ENCODE measurements at regions not wholly inside any gene's neighbourhood (a gene's known extent, or its start where the extent isn't known, plus 50 kb on each side); places are given as distances from the start of the nearest gene placed in this dataset.

DNA sequence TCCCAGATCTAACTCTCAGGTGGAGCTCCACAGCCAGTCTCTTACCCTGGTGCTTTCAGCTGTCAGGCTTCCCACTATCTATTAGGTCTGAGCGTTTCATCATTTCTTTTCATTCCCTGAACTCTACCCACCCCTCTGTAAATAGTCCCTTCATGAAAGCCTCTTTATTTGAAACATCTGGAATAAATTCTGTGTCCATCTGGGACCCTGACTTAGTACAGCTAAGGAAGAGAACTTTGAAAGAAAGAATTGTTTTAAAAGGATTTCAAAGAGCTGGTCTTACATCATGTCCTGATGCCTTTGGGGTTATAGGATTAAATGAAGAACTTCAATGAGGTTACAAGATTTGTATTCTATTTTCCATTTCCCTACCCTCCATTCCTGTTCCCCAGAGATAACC is 388.5 kb upstream of the CA10 start:
- Histone ChIP-seq H3K27me3 (replicated peaks) (no peaks in the 10 kb centered on the region), H3K36me3 (replicated peaks) (no peaks in the 10 kb centered on the region), H3K4me3 (ENCODE audit: low read depth, low read length) (no peak overlapping the region), H3K27ac (no peak overlapping the region)
- TF ChIP-seq, protein P1, sequence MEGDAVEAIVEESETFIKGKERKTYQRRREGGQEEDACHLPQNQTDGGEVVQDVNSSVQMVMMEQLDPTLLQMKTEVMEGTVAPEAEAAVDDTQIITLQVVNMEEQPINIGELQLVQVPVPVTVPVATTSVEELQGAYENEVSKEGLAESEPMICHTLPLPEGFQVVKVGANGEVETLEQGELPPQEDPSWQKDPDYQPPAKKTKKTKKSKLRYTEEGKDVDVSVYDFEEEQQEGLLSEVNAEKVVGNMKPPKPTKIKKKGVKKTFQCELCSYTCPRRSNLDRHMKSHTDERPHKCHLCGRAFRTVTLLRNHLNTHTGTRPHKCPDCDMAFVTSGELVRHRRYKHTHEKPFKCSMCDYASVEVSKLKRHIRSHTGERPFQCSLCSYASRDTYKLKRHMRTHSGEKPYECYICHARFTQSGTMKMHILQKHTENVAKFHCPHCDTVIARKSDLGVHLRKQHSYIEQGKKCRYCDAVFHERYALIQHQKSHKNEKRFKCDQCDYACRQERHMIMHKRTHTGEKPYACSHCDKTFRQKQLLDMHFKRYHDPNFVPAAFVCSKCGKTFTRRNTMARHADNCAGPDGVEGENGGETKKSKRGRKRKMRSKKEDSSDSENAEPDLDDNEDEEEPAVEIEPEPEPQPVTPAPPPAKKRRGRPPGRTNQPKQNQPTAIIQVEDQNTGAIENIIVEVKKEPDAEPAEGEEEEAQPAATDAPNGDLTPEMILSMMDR (IDR thresholded peaks at IDR 0.05; ENCODE audit: low read depth, low read length, missing control alignments) = no peak
- no peak for DNase-seq
- in situ Hi-C loops (cut with HindIII; ENCODE audit: low pct_ligation_motif_present, low sequenced_read_pairs) = no loop called here

DNA sequence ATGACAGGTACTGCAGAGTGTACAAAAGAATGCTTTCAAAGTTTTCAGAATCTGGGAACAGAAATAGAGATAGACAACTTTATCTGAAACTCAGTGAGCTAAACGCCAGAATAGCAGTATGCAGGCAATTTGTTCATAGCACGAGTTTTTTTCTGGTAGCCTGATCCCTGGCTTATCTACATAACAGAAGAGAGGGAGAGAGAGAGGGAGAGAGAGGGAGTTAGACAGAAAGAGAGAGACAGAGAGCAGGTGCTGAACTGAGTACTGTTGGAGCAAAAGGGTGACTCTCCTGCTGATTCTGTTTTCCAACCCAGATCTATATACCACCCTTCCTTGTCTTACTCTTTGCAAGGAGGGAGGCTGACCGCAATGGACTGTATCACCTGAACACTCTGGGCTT is 388.0 kb upstream of the CA10 start:
- in situ Hi-C loops (cut with HindIII; ENCODE audit: low pct_ligation_motif_present, low sequenced_read_pairs) = no loop called here
- Histone ChIP-seq H3K4me3 (ENCODE audit: low read depth, low read length) (no peak overlapping the region), H3K27ac (no peak overlapping the region), H3K27me3 (replicated peaks) (no peaks in the 10 kb centered on the region), H3K36me3 (replicated peaks) (no peaks in the 10 kb centered on the region)
- TF ChIP-seq, protein P1 (IDR thresholded peaks at IDR 0.05; ENCODE audit: low read depth, low read length, missing control alignments) = no peak
- DNase-seq = no peak

DNA sequence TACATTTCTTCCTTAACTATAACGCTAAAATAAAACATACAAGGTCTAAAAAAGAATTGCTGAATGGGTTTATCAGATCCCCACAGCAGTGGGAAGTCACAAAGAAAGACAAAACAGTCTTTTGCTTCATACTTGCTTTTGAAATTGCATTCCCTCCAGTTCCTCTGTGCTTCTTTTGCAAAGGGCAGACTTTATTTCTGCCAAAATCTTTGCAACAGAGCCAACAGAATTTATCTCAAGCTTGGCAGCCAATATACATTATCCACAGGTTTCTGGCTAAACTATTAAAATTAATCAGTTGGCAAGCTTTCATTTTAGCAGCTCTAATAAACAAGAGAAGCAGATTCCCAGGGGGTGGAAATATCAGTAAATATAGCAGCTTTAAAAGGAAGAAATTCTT is 378.9 kb upstream of the CA10 start:
- Histone ChIP-seq H3K27ac (no peak overlapping the region), H3K27me3 (replicated peaks) (no peaks in the 10 kb centered on the region), H3K36me3 (replicated peaks) (no peaks in the 10 kb centered on the region), H3K4me3 (ENCODE audit: low read depth, low read length) (no peak overlapping the region)
- DNase-seq = no peak
- TF ChIP-seq, protein P1 (IDR thresholded peaks at IDR 0.05; ENCODE audit: low read depth, low read length, missing control alignments) = no peak
- in situ Hi-C loops (cut with HindIII; ENCODE audit: low pct_ligation_motif_present, low sequenced_read_pairs) = no loop called here

DNA sequence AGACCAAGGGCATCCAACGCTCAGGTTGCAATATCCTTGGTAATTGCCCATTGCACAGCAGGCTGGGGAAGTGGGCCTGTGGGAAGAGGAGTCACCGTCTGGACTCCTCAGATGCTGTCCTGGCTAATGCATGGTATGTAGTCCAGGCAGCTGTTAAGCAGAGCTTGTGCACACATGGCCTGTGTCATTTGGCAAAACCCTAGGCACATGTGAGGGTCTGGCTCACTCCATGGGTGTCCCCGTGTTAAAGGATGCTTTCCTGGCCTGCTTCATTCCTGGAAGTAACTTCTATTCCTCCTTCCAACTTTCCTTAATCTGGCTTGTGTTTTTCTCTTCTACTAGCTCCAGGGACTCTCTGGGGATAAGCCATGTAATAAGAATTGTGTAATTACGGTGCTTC is 378.0 kb upstream of the CA10 start:
- no peak overlapping the region for H3K4me3 ChIP-seq (ENCODE audit: low read depth, low read length)
- no peak overlapping the region for H3K27ac ChIP-seq
- H3K27me3 ChIP-seq (replicated peaks) = no peaks in the 10 kb centered on the region
- no peaks in the 10 kb centered on the region for H3K36me3 ChIP-seq (replicated peaks)
- no peak for DNase-seq
- in situ Hi-C loops (cut with HindIII; ENCODE audit: low pct_ligation_motif_present, low sequenced_read_pairs) = no loop called here
- TF ChIP-seq, protein P1 (IDR thresholded peaks at IDR 0.05; ENCODE audit: low read depth, low read length, missing control alignments) = no peak

DNA sequence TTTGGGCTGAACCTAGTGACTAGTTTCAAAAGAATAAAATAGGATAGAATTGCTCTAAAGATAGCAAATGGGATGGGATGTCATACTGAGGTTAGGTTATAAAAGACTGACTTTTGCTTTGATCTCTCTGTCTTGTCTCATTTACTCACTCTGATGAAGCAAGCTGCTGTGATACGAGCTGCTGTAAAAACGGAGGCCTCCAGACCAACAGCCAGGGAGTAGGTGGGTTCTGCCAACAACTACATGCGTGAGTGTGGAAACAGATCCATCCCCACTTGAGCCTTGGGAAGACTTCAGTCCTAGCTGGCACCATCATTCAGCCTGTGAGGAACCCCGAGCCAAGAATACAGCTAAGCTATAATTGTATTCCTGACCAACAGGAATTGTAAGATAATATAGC is 373.9 kb upstream of the CA10 start:
- in situ Hi-C loops (cut with HindIII; ENCODE audit: low pct_ligation_motif_present, low sequenced_read_pairs) = no loop called here
- H3K27ac ChIP-seq = no peak overlapping the region
- no peak overlapping the region for H3K4me3 ChIP-seq (ENCODE audit: low read depth, low read length)
- TF ChIP-seq, protein P1 (IDR thresholded peaks at IDR 0.05; ENCODE audit: low read depth, low read length, missing control alignments) = no peak
- no peaks in the 10 kb centered on the region for H3K27me3 ChIP-seq (replicated peaks)
- DNase-seq = no peak
- no peaks in the 10 kb centered on the region for H3K36me3 ChIP-seq (replicated peaks)

DNA sequence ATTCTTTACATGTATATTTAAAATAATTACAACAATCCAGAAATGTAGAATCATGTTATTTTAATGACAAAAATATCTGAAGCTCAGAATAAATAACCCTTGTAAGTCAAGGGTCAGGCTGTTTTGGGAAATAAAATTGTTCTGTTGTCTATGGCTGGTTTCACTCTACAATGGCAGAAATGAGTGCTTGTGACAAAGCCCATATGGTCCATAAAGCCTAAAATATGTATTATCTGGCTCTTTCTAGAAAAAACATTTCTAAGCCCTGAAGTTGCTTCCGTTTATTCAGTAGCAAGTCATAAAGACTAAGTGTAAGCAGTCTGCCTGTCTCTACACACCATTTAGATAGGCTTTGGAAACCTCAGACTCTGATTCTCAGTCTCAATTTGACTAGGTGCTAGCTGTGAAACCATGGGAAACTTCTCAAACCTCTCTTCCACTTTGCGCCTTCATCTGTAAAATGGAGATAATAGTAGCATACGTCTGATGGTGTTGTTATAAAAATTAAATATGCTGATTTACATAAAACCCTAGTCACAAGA is 365.7 kb upstream of the CA10 start:
- Histone ChIP-seq H3K4me3 (ENCODE audit: low read depth, low read length) (no peak overlapping the region), H3K27me3 (replicated peaks) (no peaks in the 10 kb centered on the region), H3K36me3 (replicated peaks) (no peaks in the 10 kb centered on the region), H3K27ac (no peak overlapping the region)
- in situ Hi-C loops (cut with HindIII; ENCODE audit: low pct_ligation_motif_present, low sequenced_read_pairs) = no loop called here
- no peak for DNase-seq
- TF ChIP-seq, protein P1 (IDR thresholded peaks at IDR 0.05; ENCODE audit: low read depth, low read length, missing control alignments) = no peak
